Hepatocyte (in vitro differentiated cells): ENCODE measurements at regions not wholly inside any gene's neighbourhood (a gene's known extent, or its start where the extent isn't known, plus 50 kb on each side); places are given as distances from the start of the nearest gene placed in this dataset.

Experiments used
- CTCF ChIP-seq: fragments of 200-600 bp; sonication (generic); IDR thresholded peaks from 2 replicates; pipeline ENCODE4 v1.5.1; 2016; ENCODE audit warnings: antibody characterized with exemption, mild to moderate bottlenecking; ENCODE audit not compliant: poor library complexity
- EZH2 ChIP-seq: fragments of 200-600 bp; sonication (generic); IDR thresholded peaks from 2 replicates; pipeline ENCODE4 v1.6.1; 2016; ENCODE audit warnings: antibody characterized with exemption, mild to moderate bottlenecking, borderline replicate concordance

GRCh38 chr4:160299177-160299576 lies 1196.3 kb downstream of the RAPGEF2 start:
- TF ChIP-seq CTCF, result no peak
- no peak for TF ChIP-seq EZH2
